GM21737 (cell line): ENCODE measurements at regions not wholly inside any gene's neighbourhood (a gene's known extent, or its start where the extent isn't known, plus 50 kb on each side); places are given as distances from the start of the nearest gene placed in this dataset.

Experiments used
- ATAC-seq: cut with Tn5 transposase; IDR thresholded peaks from one replicate; pipeline ENCODE4 v1.9.1; 2021; ENCODE audit warnings: mild to moderate bottlenecking, moderate library complexity; ENCODE audit not compliant: unreplicated experiment

- ATAC-seq = no peak
Measured at GRCh38 chr9:108316066-108316465, 539.7 kb downstream of the ACTL7B start.

GRCh38 chr9:108311745-108312144 is 544.0 kb downstream of the ACTL7B start:
- ATAC-seq = no peak

- ATAC-seq = no peak
Measured at GRCh38 chr9:108310202-108310601, 545.6 kb downstream of the ACTL7B start.

GRCh38 chr9:108300306-108301287 is 555.2 kb downstream of the ACTL7B start:
- ATAC-seq = no peak

GRCh38 chr9:108297073-108297472 is 558.7 kb downstream of the ACTL7B start:
- no peak for ATAC-seq

GRCh38 chr9:108296056-108296455 is 559.7 kb downstream of the ACTL7B start:
- ATAC-seq = no peak

- ATAC-seq = no peak
Measured at GRCh38 chr9:108291586-108291932, 564.2 kb downstream of the ACTL7B start.

- no peak for ATAC-seq
Measured at GRCh38 chr9:108290839-108291585, 564.8 kb downstream of the ACTL7B start.

- no peak for ATAC-seq
Measured at GRCh38 chr9:108286638-108287206, 569.1 kb downstream of the ACTL7B start.

GRCh38 chr9:108283696-108284095 is 572.1 kb downstream of the ACTL7B start:
- no peak for ATAC-seq

- no peak for ATAC-seq
Measured at GRCh38 chr9:108282872-108283271, 572.9 kb downstream of the ACTL7B start.

GRCh38 chr9:108281696-108282095 is 574.1 kb downstream of the ACTL7B start:
- ATAC-seq = no peak

GRCh38 chr9:108278341-108278740 is 577.4 kb downstream of the ACTL7B start:
- ATAC-seq = no peak

GRCh38 chr9:108277216-108277615 is 578.6 kb downstream of the ACTL7B start:
- no peak for ATAC-seq

- no peak for ATAC-seq
Measured at GRCh38 chr9:108275906-108276305, 579.9 kb downstream of the ACTL7B start.

- no peak for ATAC-seq
Measured at GRCh38 chr9:108274971-108275370, 580.8 kb downstream of the ACTL7B start.

- no peak for ATAC-seq
Measured at GRCh38 chr9:108273988-108274387, 581.8 kb downstream of the ACTL7B start.

- no peak for ATAC-seq
Measured at GRCh38 chr9:108272349-108272899, 583.4 kb downstream of the ACTL7B start.

GRCh38 chr9:108271646-108272348 is 584.0 kb downstream of the ACTL7B start:
- no peak for ATAC-seq

- ATAC-seq = no peak
Measured at GRCh38 chr9:108271236-108271635, 584.5 kb downstream of the ACTL7B start.

GRCh38 chr9:108270561-108270960 is 585.2 kb downstream of the ACTL7B start:
- no peak for ATAC-seq
